ENCODE measurements at regions not wholly inside any gene's neighbourhood (a gene's known extent, or its start where the extent isn't known, plus 50 kb on each side); places are given as distances from the start of the nearest gene placed in this dataset.

GRCh38 chr9:95780121-95780520, 95.4 kb upstream of the ERCC6L2 start:
- TF ChIP-seq GATA3 (IDR thresholded peaks at IDR 0.05; ENCODE audit: low read depth, low read length) (no peak), GATA2 (IDR thresholded peaks at IDR 0.05; ENCODE audit: low read depth, low read length) (no peak)

Data from SH-SY5Y (cell line).